Vagina (tissue), 2 donors: ENCODE measurements at regions not wholly inside any gene's neighbourhood (a gene's known extent, or its start where the extent isn't known, plus 50 kb on each side); places are given as distances from the start of the nearest gene placed in this dataset.
"Not testable (repeated sequence)": the region's sequence is repeated elsewhere in the genome, so short reads cannot be mapped to it uniquely, and the experiment has no call there.

Source experiments
- DNase-seq, 2 donors: peaks; one replicate each; pipeline ENCODE4 v3.0.0-alpha.2; 2017; ENCODE audit errors: extremely low spot score in 2 of 2
- H3K27ac ChIP-seq: fragments of 200-600 bp; sonication (generic); one replicate; pipeline ENCODE4 v1.5.1; 2019
- H3K27me3 ChIP-seq: fragments of 200-600 bp; sonication (generic); one replicate; pipeline ENCODE4 v1.5.1; 2019
- H3K36me3 ChIP-seq, 2 donors: fragments of 200-600 bp; sonication (generic); one replicate each; pipeline ENCODE4 v1.5.1; 2017 to 2019
- H3K4me1 ChIP-seq: fragments of 200-600 bp; sonication (generic); one replicate; pipeline ENCODE4 v1.5.1; 2019
- H3K4me3 ChIP-seq, 2 donors: fragments of 200-600 bp; sonication (generic); 1 replicate in 1 of 2; 2 replicates in 1 of 2; pipeline ENCODE4 v1.5.1; 2016 to 2019
- H3K9me3 ChIP-seq: fragments of 200-600 bp; sonication (generic); one replicate; pipeline ENCODE4 v1.5.1; 2019
- POLR2A ChIP-seq, 2 donors: fragments of 450-650 bp; IDR thresholded peaks; one replicate each; pipeline ENCODE4 v1.6.1; 2017; ENCODE audit warnings: antibody characterized with exemption in 2 of 2, mild to moderate bottlenecking in 2 of 2, moderate library complexity in 2 of 2
- POLR2AphosphoS5 ChIP-seq, 2 donors: sonication (generic); formaldehyde crosslinking; IDR thresholded peaks; one replicate each; pipeline ENCODE4 v1.9.0; 2017; ENCODE audit warnings: antibody characterized with exemption in 2 of 2, mild to moderate bottlenecking in 2 of 2, low read depth in 1 of 2; ENCODE audit not compliant: insufficient read depth in 1 of 2
- intact Hi-C: fragments of 100-400 bp; cut with DNase I; formaldehyde crosslinking; loops from one replicate; pipeline ENCODE4 v1.15.1; 2023
- TF ChIP-seq, protein P1 (sequence below), 3 experiments: fragments of 450-650 bp in 2 of 3; fragments of 200-600 bp in 1 of 3; sonication (generic) in 1 of 3; IDR thresholded peaks; one replicate each; pipeline ENCODE4 v1.5.1; 2017 to 2019; ENCODE audit warnings: antibody characterized with exemption in 3 of 3, mild to moderate bottlenecking in 2 of 3, moderate library complexity in 2 of 3

GRCh38 chr22:33985506-33985905 is 65.2 kb upstream of the LARGE1 start:
- no peak for TF ChIP-seq POLR2A (IDR thresholded peaks at IDR 0.05)
- no peak for DNase-seq
- no peaks in the 10 kb centered on the region for H3K27me3 ChIP-seq
- H3K9me3 ChIP-seq = no peaks in the 10 kb centered on the region
- no peaks in the 10 kb centered on the region for H3K4me1 ChIP-seq
- no peak overlapping the region for H3K4me3 ChIP-seq
- intact Hi-C loops = no loop called here
- H3K27ac ChIP-seq = no peak overlapping the region
- H3K36me3 ChIP-seq = no peaks in the 10 kb centered on the region

- no peak for DNase-seq
- no peaks in the 10 kb centered on the region for H3K4me1 ChIP-seq
- no peaks in the 10 kb centered on the region for H3K27me3 ChIP-seq
- no peaks in the 10 kb centered on the region for H3K36me3 ChIP-seq
- intact Hi-C loops = no loop called here
- no peak overlapping the region for H3K27ac ChIP-seq
- no peak for TF ChIP-seq POLR2A (IDR thresholded peaks at IDR 0.05)
- no peak for TF ChIP-seq POLR2AphosphoS5 (IDR thresholded peaks at IDR 0.05; ENCODE audit: insufficient read depth in 1 of 2, low read depth in 1 of 2)
- TF ChIP-seq, protein P1, sequence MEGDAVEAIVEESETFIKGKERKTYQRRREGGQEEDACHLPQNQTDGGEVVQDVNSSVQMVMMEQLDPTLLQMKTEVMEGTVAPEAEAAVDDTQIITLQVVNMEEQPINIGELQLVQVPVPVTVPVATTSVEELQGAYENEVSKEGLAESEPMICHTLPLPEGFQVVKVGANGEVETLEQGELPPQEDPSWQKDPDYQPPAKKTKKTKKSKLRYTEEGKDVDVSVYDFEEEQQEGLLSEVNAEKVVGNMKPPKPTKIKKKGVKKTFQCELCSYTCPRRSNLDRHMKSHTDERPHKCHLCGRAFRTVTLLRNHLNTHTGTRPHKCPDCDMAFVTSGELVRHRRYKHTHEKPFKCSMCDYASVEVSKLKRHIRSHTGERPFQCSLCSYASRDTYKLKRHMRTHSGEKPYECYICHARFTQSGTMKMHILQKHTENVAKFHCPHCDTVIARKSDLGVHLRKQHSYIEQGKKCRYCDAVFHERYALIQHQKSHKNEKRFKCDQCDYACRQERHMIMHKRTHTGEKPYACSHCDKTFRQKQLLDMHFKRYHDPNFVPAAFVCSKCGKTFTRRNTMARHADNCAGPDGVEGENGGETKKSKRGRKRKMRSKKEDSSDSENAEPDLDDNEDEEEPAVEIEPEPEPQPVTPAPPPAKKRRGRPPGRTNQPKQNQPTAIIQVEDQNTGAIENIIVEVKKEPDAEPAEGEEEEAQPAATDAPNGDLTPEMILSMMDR (IDR thresholded peaks at IDR 0.05) = no peak
- no peaks in the 10 kb centered on the region for H3K9me3 ChIP-seq
- no peak overlapping the region for H3K4me3 ChIP-seq
Observed at GRCh38 chr22:33986167-33986771, 66.0 kb upstream of the LARGE1 start.

- no peak overlapping the region for H3K27ac ChIP-seq
- intact Hi-C loops = no loop called here
- no peaks in the 10 kb centered on the region for H3K27me3 ChIP-seq
- TF ChIP-seq POLR2AphosphoS5 (IDR thresholded peaks at IDR 0.05; ENCODE audit: insufficient read depth in 1 of 2, low read depth in 1 of 2) (no peak), POLR2A (IDR thresholded peaks at IDR 0.05) (no peak)
- TF ChIP-seq, protein P1 (IDR thresholded peaks at IDR 0.05) = no peak
- H3K9me3 ChIP-seq = no peaks in the 10 kb centered on the region
- H3K4me3 ChIP-seq = no peak overlapping the region
- no peaks in the 10 kb centered on the region for H3K4me1 ChIP-seq
- H3K36me3 ChIP-seq = no peaks in the 10 kb centered on the region
- DNase-seq = no peak
Observed at GRCh38 chr22:33986954-33987353, 66.7 kb upstream of the LARGE1 start.

DNA sequence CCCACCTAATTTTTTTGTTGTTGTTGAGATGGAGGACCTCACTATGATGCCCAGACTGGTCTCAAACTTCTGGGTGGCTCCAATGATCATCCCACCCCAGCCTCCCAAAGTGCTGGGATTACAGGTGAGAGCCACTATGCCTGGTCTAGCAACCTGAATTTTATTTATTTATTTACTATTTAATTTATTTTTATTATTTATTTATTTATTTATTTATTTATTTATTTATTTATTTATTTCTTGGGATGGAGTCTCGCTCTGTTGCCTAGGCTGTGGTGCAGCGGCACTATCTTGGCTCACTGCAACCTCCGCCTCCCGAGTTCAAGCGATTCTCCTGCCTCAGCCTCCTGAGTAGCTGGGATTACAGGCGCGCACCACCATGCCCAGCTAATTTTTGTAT is 69.0 kb upstream of the LARGE1 start:
- DNase-seq, H3K9me3 ChIP-seq, H3K4me3 ChIP-seq, H3K36me3 ChIP-seq, H3K27ac ChIP-seq, H3K27me3 ChIP-seq, H3K4me1 ChIP-seq, intact Hi-C loops: not testable (repeated sequence)

GRCh38 chr22:33991620-33992019 is 71.3 kb upstream of the LARGE1 start:
- intact Hi-C loops = no loop called here

DNA sequence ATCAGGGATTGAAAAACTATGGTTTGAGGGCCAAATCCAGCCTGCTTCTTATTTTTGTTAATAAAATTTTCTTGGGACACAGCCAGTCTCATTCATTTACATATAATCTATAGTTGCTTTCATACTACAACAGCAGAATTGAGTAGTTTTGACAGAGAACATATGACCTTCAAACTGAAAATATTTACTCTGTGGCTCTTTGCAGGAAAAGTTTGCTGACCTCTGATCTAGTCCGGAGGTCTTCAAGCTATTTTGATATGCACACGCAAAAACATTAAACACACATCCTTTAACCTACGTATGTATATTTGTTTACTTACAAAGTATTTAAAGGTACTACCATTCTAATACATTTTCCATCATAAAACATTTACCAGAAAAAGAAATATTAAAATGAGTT is 76.5 kb upstream of the LARGE1 start:
- H3K4me1 ChIP-seq = no peaks in the 10 kb centered on the region
- TF ChIP-seq, protein P1 (IDR thresholded peaks at IDR 0.05) = no peak
- TF ChIP-seq POLR2A (IDR thresholded peaks at IDR 0.05) = no peak
- TF ChIP-seq POLR2AphosphoS5 (IDR thresholded peaks at IDR 0.05; ENCODE audit: insufficient read depth in 1 of 2, low read depth in 1 of 2) = no peak
- no peak for DNase-seq
- H3K4me3 ChIP-seq = no peak overlapping the region
- intact Hi-C loops = no loop called here
- no peaks in the 10 kb centered on the region for H3K36me3 ChIP-seq
- H3K9me3 ChIP-seq = peaks cover 6% of the 10 kb centered on the region
- H3K27ac ChIP-seq = no peak overlapping the region
- H3K27me3 ChIP-seq = no peaks in the 10 kb centered on the region

More at GRCh38 chr22:33991620-33992019, 71.3 kb upstream of the LARGE1 start:
- TF ChIP-seq, protein P1 (IDR thresholded peaks at IDR 0.05) = no peak
- TF ChIP-seq POLR2A (IDR thresholded peaks at IDR 0.05) = no peak
- no peak for TF ChIP-seq POLR2AphosphoS5 (IDR thresholded peaks at IDR 0.05; ENCODE audit: insufficient read depth in 1 of 2, low read depth in 1 of 2)
- no peaks in the 10 kb centered on the region for H3K4me1 ChIP-seq
- no peaks in the 10 kb centered on the region for H3K36me3 ChIP-seq
- no peak overlapping the region for H3K27ac ChIP-seq
- no peak for DNase-seq
- H3K4me3 ChIP-seq = no peak overlapping the region
- H3K27me3 ChIP-seq = no peaks in the 10 kb centered on the region
- no peaks in the 10 kb centered on the region for H3K9me3 ChIP-seq
